Urinary bladder (tissue), 3 donors: ENCODE measurements at regions not wholly inside any gene's neighbourhood (a gene's known extent, or its start where the extent isn't known, plus 50 kb on each side); places are given as distances from the start of the nearest gene placed in this dataset.

Experiments
- DNase-seq: peaks from one replicate; pipeline ENCODE4 v3.0.0-alpha.2; 2015; ENCODE audit errors: extremely low spot score
- H3K27ac ChIP-seq: one replicate; pipeline ENCODE4 v1.5.1; 2013; ENCODE audit warnings: low read depth, mild to moderate bottlenecking, moderate library complexity
- H3K36me3 ChIP-seq: one replicate; pipeline ENCODE4 v1.6.1; 2013; ENCODE audit warnings: mild to moderate bottlenecking, moderate library complexity; ENCODE audit not compliant: insufficient read depth
- H3K4me1 ChIP-seq: one replicate; pipeline ENCODE4 v1.6.1; 2013; ENCODE audit warnings: mild to moderate bottlenecking, moderate library complexity; ENCODE audit not compliant: insufficient read depth
- H3K4me3 ChIP-seq: one replicate; pipeline ENCODE4 v1.5.1; 2013; ENCODE audit warnings: low read depth, low read length
- WGBS: extraction: QIAGEN DNeasy Blood & Tissue Kit; methylation state at CpG from one replicate; pipeline ENCODE4 v1.1.7; 2013; 5-methylcytosine and 5-hydroxymethylcytosine counted together
- donor health status: healthy with polysubstance abuse.
- donor health status: healthy.

- DNase-seq = no peak
- no peaks in the 10 kb centered on the region for H3K4me1 ChIP-seq
- WGBS = 88% methylated on average over 16 of the region's 16 CpGs
- no peak overlapping the region for H3K27ac ChIP-seq
- no peak overlapping the region for H3K4me3 ChIP-seq
- no peaks in the 10 kb centered on the region for H3K36me3 ChIP-seq
These were observed 175.6 kb downstream of the GLI2 start for GRCh38 chr2:120910956-120911951.

- no peak overlapping the region for H3K4me3 ChIP-seq
- no peaks in the 10 kb centered on the region for H3K36me3 ChIP-seq
- no peaks in the 10 kb centered on the region for H3K4me1 ChIP-seq
- H3K27ac ChIP-seq = no peak overlapping the region
- no peak for DNase-seq
- 44% methylated on average over 29 of the region's 29 CpGs for WGBS
These were observed 176.7 kb downstream of the GLI2 start for GRCh38 chr2:120912101-120912985.

DNA sequence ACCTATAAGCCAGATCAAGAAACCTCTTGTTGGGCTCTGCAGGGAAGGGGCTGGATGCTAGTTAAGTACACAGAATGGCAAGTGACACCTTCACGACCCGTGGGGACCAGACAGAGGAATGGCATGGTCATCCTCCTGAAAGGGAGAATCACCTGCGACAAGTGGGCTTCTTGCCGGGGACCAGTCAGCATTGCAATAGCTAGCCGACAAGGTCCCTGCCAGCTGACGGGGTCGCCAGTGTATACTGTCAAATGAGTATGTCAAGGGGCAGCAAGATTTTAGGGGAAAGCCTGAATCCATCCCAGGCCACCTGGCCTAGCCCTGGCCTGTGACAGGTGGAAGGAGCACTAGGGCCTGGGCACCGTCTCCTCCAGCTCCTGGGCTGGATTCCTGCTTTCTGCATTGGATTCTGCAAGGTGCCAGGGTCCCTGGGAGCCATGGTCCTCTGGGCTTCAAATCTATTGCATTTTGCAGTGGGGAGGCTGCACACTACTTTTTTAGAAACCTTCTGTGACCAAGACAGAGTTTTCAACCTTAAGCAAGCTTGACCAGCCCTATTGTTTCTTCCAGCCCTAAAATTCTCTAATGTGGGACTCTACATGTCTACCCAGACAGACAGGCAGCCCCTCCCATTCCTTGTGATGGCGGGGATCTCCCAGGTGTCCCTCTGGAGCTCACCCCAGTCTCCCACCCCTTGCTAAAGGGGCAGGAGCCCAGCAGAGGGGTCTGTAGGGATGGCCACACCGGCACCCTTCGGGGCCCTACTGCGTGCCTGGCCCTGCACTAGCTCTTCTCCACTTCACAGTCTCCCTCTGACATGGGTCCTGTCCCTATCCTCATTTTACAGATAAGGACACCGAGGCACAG lies 178.5 kb downstream of the GLI2 start:
- H3K36me3 ChIP-seq = no peaks in the 10 kb centered on the region
- H3K4me1 ChIP-seq = no peaks in the 10 kb centered on the region
- no peak overlapping the region for H3K4me3 ChIP-seq
- DNase-seq = no peak
- WGBS = 91% methylated on average over 13 of the region's 13 CpGs
- no peak overlapping the region for H3K27ac ChIP-seq

- Histone ChIP-seq H3K4me1 (no peaks in the 10 kb centered on the region), H3K27ac (no peak overlapping the region), H3K4me3 (no peak overlapping the region), H3K36me3 (no peaks in the 10 kb centered on the region)
- no peak for DNase-seq
- WGBS = 36% methylated on average over 17 of the region's 17 CpGs
These were observed 179.3 kb downstream of the GLI2 start for GRCh38 chr2:120914839-120915521.

DNA sequence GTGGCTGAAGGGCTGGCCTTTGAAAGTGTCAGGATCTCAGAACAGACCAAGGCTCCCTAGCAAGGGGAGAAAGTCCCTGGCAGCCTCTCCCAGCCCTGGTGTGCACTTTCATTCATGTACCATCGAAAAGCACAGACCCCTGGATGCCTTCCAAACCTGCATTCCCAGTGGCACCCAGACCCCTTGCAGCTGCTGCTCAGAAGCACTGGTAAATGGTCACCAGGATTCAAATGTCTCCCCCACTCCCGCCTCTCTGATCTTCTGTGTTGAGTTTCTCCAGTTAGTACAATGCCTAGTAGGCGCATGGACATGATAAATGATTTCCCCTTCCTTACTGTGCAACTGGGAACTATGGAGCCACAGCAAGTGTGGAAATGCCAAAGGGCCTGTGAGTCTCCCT lies 180.0 kb downstream of the GLI2 start:
- DNase-seq = no peak
- H3K27ac ChIP-seq = no peak overlapping the region
- 74% methylated on average over 3 of the region's 3 CpGs for WGBS
- H3K36me3 ChIP-seq = no peaks in the 10 kb centered on the region
- H3K4me1 ChIP-seq = no peaks in the 10 kb centered on the region
- H3K4me3 ChIP-seq = no peak overlapping the region

DNA sequence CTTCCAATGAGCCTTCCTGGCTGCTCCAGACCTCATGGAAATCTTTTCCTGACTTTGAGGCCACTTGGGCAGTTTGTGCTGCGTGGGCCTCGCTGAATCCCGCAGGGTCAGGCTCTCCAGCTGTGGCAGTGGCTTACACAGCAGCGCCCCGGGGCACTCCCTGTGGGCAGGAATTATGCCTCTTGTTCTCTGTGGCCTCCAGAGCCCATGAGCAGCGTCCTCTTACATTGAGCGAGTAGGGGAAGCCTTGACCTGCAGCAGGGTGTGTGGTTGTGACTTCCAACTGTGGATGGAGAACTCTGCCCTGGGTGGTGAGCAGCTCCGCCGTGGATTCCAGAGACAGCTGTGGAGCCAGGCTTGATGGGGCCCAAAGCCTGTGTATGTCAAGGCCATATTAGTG lies 180.8 kb downstream of the GLI2 start:
- Histone ChIP-seq H3K4me3 (no peak overlapping the region), H3K4me1 (no peaks in the 10 kb centered on the region), H3K27ac (no peak overlapping the region), H3K36me3 (no peaks in the 10 kb centered on the region)
- WGBS = 95% methylated on average over 9 of the region's 9 CpGs
- no peak for DNase-seq

DNA sequence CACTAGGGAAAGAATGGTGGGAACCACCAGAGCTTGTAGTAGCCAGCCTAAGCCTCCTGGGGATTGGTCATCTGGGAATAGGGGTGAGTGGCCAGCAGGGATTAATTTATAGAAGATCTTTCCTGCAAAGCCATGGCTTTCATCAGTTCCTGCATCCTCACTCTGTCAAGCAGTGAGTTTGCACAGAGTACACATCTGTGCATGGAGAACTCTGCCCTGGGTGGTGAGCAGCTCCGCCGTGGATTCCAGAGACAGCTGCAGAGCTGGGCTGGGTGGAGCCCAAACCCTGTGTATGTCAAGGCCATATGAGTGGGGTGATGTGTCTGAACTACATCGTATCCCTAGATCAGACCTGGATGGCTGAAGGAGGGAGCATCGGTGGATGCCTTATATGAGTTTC lies 182.2 kb downstream of the GLI2 start:
- Histone ChIP-seq H3K36me3 (no peaks in the 10 kb centered on the region), H3K27ac (no peak overlapping the region), H3K4me1 (no peaks in the 10 kb centered on the region), H3K4me3 (no peak overlapping the region)
- no peak for DNase-seq
- WGBS = 61% methylated on average over 4 of the region's 4 CpGs

- Histone ChIP-seq H3K27ac (no peak overlapping the region), H3K4me3 (no peak overlapping the region), H3K36me3 (no peaks in the 10 kb centered on the region), H3K4me1 (no peaks in the 10 kb centered on the region)
- WGBS = 97% methylated on average over 8 of the region's 8 CpGs
- no peak for DNase-seq
These were observed 183.5 kb downstream of the GLI2 start for GRCh38 chr2:120919216-120919615.

DNA sequence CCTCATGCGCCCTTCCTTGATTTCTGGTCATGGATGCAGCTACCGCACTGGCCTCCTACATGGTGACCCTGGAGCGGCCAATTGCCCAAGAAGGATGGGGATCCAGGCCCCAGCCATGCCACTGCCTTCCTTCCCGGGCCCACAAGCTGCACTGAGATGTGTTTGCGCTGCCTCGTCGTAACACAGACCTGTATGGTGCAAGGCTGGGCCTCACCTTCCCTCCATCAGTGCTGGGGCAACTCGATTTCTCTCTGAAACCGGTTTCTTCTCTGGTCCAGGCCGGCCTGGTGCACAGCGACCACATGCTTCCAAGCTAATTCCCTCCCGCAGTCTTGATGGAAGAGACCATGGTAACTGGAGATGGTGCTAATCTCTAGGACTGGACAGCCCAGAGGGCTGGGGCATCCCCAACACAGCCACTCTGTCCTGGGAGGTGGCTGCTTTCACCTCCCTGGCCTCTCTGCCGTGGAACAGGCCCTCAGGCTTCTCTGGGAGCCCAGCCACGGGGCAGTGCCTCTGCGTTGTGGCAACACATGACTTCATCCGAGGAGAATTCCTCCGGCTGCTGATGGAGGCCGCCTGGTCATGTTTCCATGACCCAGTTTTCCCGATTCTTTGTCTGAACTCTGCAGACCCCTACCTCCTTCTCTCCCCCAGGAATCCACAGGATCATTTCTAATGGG lies 184.2 kb downstream of the GLI2 start:
- H3K27ac ChIP-seq = no peak overlapping the region
- no peak overlapping the region for H3K4me3 ChIP-seq
- DNase-seq = no peak
- H3K4me1 ChIP-seq = no peaks in the 10 kb centered on the region
- WGBS = 73% methylated on average over 19 of the region's 19 CpGs
- no peaks in the 10 kb centered on the region for H3K36me3 ChIP-seq

- 76% methylated on average over 13 of the region's 13 CpGs for WGBS
- no peak overlapping the region for H3K4me3 ChIP-seq
- H3K36me3 ChIP-seq = no peaks in the 10 kb centered on the region
- no peak for DNase-seq
- no peak overlapping the region for H3K27ac ChIP-seq
- no peaks in the 10 kb centered on the region for H3K4me1 ChIP-seq
These were observed 184.9 kb downstream of the GLI2 start for GRCh38 chr2:120920454-120921148.

- DNase-seq = no peak
- 98% methylated on average over 3 of the region's 3 CpGs for WGBS
- Histone ChIP-seq H3K4me3 (no peak overlapping the region), H3K4me1 (no peaks in the 10 kb centered on the region), H3K27ac (no peak overlapping the region), H3K36me3 (no peaks in the 10 kb centered on the region)
These were observed 185.8 kb downstream of the GLI2 start for GRCh38 chr2:120921457-120921856.
